ENCODE measurements at regions not wholly inside any gene's neighbourhood (a gene's known extent, or its start where the extent isn't known, plus 50 kb on each side); places are given as distances from the start of the nearest gene placed in this dataset.

DNA sequence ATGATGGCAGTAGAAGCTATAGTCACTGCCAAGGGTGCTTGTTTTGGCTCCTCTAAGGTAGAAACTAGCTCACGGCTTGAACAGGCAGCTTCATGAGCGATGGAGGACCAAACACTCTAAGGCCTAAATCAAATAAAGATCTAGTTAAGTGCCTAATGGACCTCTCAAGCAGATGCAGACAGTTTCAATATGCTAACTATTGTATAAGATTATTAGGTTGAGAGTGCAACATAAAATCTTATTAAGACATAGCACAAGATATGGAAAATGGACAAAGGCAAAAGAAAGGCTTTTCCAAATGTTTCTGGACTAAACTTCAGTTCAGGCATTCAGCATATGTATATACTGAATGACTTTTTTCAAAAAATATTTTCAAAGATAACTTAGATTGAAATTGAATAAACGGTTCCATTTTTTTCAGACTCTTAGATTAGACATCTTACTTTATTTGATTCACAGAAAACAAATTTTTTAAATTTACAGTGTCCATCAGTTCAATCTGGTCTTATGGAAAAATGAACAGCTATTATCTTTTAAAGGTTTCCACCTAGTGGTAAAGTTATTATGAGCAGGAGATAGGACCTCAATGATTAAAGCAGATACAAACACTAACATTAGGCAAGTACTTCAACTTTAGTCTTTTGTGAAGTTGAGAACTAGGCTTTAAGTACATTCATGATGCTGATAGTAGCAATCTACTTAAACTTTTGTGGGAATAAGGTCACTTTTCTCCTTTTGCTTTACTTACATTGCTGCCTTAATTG, 1167.7 kb downstream of the MAT2B start:
- no peak for DNase-seq
- 88% methylated on average over 2 of the region's 3 CpGs for WGBS (ENCODE audit: insufficient coverage)
- Histone ChIP-seq H3K4me1 (ENCODE audit: control insufficient read depth, insufficient read depth, low read length) (no peaks in the 10 kb centered on the region), H3K27ac (ENCODE audit: low read length) (no peak overlapping the region), H3K9me3 (ENCODE audit: control insufficient read depth, insufficient read depth, low read length) (no peaks in the 10 kb centered on the region), H3K4me3 (ENCODE audit: low read length) (no peak overlapping the region), H3K27me3 (ENCODE audit: control insufficient read depth, insufficient read depth, low read length) (no peaks in the 10 kb centered on the region), H3K36me3 (ENCODE audit: control insufficient read depth, insufficient read depth, low read length) (no peaks in the 10 kb centered on the region)
- ATAC-seq: no peak
- Mint-ChIP-seq H3K27ac (no peak overlapping the region), H3K27me3 (ENCODE audit: low read depth in 2 of 2) (no peaks in the 10 kb centered on the region), H3K4me3 (no peak overlapping the region), H3K4me1 (no peaks in the 10 kb centered on the region), H3K36me3 (no peaks in the 10 kb centered on the region), H3K9me3 (peaks cover 2 to 5% of the 10 kb centered on the region in 2 donors)
- intact Hi-C loops (cut with micrococcal nuclease): no loop called here
- TF ChIP-seq CTCF (IDR thresholded peaks at IDR 0.05): no peak

DNA sequence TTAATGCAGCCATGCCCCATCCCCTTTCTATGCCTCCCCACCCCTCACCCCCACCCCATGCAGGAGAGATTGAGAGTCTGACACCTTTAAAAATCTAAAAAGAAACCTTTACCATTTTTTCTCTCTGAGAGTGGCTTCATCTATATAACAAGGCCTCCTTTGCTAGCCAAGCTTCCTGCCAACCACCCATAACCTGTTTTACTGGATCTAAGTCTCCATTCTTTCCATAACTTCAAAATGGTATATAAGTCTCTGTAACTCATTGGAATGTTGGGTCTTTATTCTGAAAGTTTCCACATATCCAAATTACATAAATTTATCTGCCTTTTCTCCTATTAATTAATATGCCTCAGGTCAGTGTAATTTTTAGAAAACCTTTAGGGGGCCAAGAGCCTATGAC, 1174.0 kb downstream of the MAT2B start:
- H3K27ac Mint-ChIP-seq: no peak overlapping the region
- H3K9me3 Mint-ChIP-seq: peaks cover 2 to 5% of the 10 kb centered on the region in 2 donors
- no peaks in the 10 kb centered on the region for H3K36me3 Mint-ChIP-seq
- no peak overlapping the region for H3K4me3 Mint-ChIP-seq
- Histone ChIP-seq H3K27ac (ENCODE audit: low read length) (no peak overlapping the region), H3K27me3 (ENCODE audit: control insufficient read depth, insufficient read depth, low read length) (no peaks in the 10 kb centered on the region), H3K9me3 (ENCODE audit: control insufficient read depth, insufficient read depth, low read length) (no peaks in the 10 kb centered on the region), H3K4me3 (ENCODE audit: low read length) (no peak overlapping the region), H3K4me1 (ENCODE audit: control insufficient read depth, insufficient read depth, low read length) (no peaks in the 10 kb centered on the region), H3K36me3 (ENCODE audit: control insufficient read depth, insufficient read depth, low read length) (no peaks in the 10 kb centered on the region)
- intact Hi-C loops (cut with micrococcal nuclease): no loop called here
- TF ChIP-seq CTCF (IDR thresholded peaks at IDR 0.05): no peak
- no peaks in the 10 kb centered on the region for H3K4me1 Mint-ChIP-seq
- no peak for ATAC-seq
- no peaks in the 10 kb centered on the region for H3K27me3 Mint-ChIP-seq (ENCODE audit: low read depth in 2 of 2)
- no peak for DNase-seq

DNA sequence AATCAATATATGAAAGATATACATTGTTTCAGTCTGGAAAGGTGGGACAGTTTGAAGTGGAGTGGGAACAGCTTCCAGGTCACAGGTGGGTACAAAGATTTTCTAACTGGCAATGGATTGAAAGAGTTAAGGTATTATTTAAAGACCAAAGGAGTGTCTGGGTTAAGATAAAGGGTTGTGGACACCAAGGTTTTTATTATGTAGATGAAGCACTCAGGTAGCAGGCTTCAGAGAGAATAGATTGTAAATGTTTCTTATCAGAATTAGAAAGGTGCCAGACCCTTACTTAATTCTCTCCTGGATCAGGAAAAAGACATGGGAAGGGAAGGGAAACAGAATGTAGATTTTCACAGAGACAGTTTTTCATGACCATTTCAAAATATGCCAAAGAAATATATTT, 1174.8 kb downstream of the MAT2B start:
- no peak overlapping the region for H3K27ac ChIP-seq (ENCODE audit: low read length)
- TF ChIP-seq CTCF (IDR thresholded peaks at IDR 0.05): no peak
- Mint-ChIP-seq H3K36me3 (no peaks in the 10 kb centered on the region), H3K27ac (no peak overlapping the region), H3K4me1 (no peaks in the 10 kb centered on the region), H3K9me3 (peaks cover 2 to 5% of the 10 kb centered on the region in 2 donors), H3K4me3 (no peak overlapping the region), H3K27me3 (ENCODE audit: low read depth in 2 of 2) (no peaks in the 10 kb centered on the region)
- no peaks in the 10 kb centered on the region for H3K36me3 ChIP-seq (ENCODE audit: control insufficient read depth, insufficient read depth, low read length)
- H3K9me3 ChIP-seq (ENCODE audit: control insufficient read depth, insufficient read depth, low read length): no peaks in the 10 kb centered on the region
- ATAC-seq (no peak), DNase-seq (no peak)
- H3K4me1 ChIP-seq (ENCODE audit: control insufficient read depth, insufficient read depth, low read length): no peaks in the 10 kb centered on the region
- intact Hi-C loops (cut with micrococcal nuclease): no loop called here
- no peak overlapping the region for H3K4me3 ChIP-seq (ENCODE audit: low read length)
- H3K27me3 ChIP-seq (ENCODE audit: control insufficient read depth, insufficient read depth, low read length): no peaks in the 10 kb centered on the region

Data from natural killer cell (primary cell).